ENCODE measurements at regions not wholly inside any gene's neighbourhood (a gene's known extent, or its start where the extent isn't known, plus 50 kb on each side); places are given as distances from the start of the nearest gene placed in this dataset.

- no peaks in the 10 kb centered on the region for H3K9me3 ChIP-seq (ENCODE audit: control insufficient read depth, low read length)
- H3K9ac ChIP-seq (ENCODE audit: extremely low read depth, low read length, poor library complexity, severe bottlenecking): no peak overlapping the region
- H3K9me3 Mint-ChIP-seq: no peaks in the 10 kb centered on the region
- no peaks in the 10 kb centered on the region for H3K27me3 Mint-ChIP-seq (ENCODE audit: insufficient read depth)
- TF ChIP-seq CTCF (conservative IDR thresholded peaks at IDR 0.05): no peak
- H3K27ac ChIP-seq (ENCODE audit: low read depth, low read length): no peak overlapping the region
- H3K27me3 ChIP-seq (ENCODE audit: control insufficient read depth, insufficient read depth, low read length, poor library complexity, severe bottlenecking): no peaks in the 10 kb centered on the region
- no peaks in the 10 kb centered on the region for H3K4me1 ChIP-seq (ENCODE audit: control insufficient read depth, insufficient read depth, low read length)
- WGBS, 2 experiments (ENCODE audit: insufficient coverage in 1 of 2, insufficient read length in 1 of 2): 100% methylated on average over 1 of the region's 1 CpG; no CpG with 5 or more reads in 1 of the 2 experiments
- H3K4me3 ChIP-seq (ENCODE audit: low read length): no peak overlapping the region
- H3K27ac Mint-ChIP-seq: no peak overlapping the region
- no peaks in the 10 kb centered on the region for H3K36me3 ChIP-seq (ENCODE audit: control insufficient read depth, insufficient read depth, low read length)
- no peaks in the 10 kb centered on the region for H3K4me1 Mint-ChIP-seq
- no peak for DNase-seq
- no peaks in the 10 kb centered on the region for H3K36me3 Mint-ChIP-seq (ENCODE audit: low read depth)
- H3K4me3 Mint-ChIP-seq: no peak overlapping the region
Observed at GRCh38 chr18:66754335-66754734, 150.4 kb upstream of the CDH19 start.

GRCh38 chr18:66752733-66753132 lies 148.8 kb upstream of the CDH19 start:
- H3K27me3 Mint-ChIP-seq (ENCODE audit: insufficient read depth): no peaks in the 10 kb centered on the region
- no peaks in the 10 kb centered on the region for H3K27me3 ChIP-seq (ENCODE audit: control insufficient read depth, insufficient read depth, low read length, poor library complexity, severe bottlenecking)
- no peaks in the 10 kb centered on the region for H3K36me3 ChIP-seq (ENCODE audit: control insufficient read depth, insufficient read depth, low read length)
- no peaks in the 10 kb centered on the region for H3K36me3 Mint-ChIP-seq (ENCODE audit: low read depth)
- no peak for TF ChIP-seq CTCF (conservative IDR thresholded peaks at IDR 0.05)
- H3K9me3 Mint-ChIP-seq: no peaks in the 10 kb centered on the region
- no peak overlapping the region for H3K27ac Mint-ChIP-seq
- H3K9me3 ChIP-seq (ENCODE audit: control insufficient read depth, low read length): no peaks in the 10 kb centered on the region
- no peak for DNase-seq
- WGBS, 2 experiments (ENCODE audit: insufficient coverage in 1 of 2, insufficient read length in 1 of 2): 89 to 100% methylated on average over 2 to 3 of the region's 3 CpGs
- no peaks in the 10 kb centered on the region for H3K4me1 ChIP-seq (ENCODE audit: control insufficient read depth, insufficient read depth, low read length)
- H3K9ac ChIP-seq (ENCODE audit: extremely low read depth, low read length, poor library complexity, severe bottlenecking): no peak overlapping the region
- H3K4me3 Mint-ChIP-seq: no peak overlapping the region
- no peak overlapping the region for H3K4me3 ChIP-seq (ENCODE audit: low read length)
- H3K4me1 Mint-ChIP-seq: no peaks in the 10 kb centered on the region
- no peak overlapping the region for H3K27ac ChIP-seq (ENCODE audit: low read depth, low read length)

GRCh38 chr18:66749481-66750035 lies 145.7 kb upstream of the CDH19 start:
- H3K36me3 Mint-ChIP-seq (ENCODE audit: low read depth): no peaks in the 10 kb centered on the region
- no peaks in the 10 kb centered on the region for H3K4me1 Mint-ChIP-seq
- no peaks in the 10 kb centered on the region for H3K27me3 ChIP-seq (ENCODE audit: control insufficient read depth, insufficient read depth, low read length, poor library complexity, severe bottlenecking)
- H3K27ac ChIP-seq (ENCODE audit: low read depth, low read length): no peak overlapping the region
- no peak overlapping the region for H3K4me3 Mint-ChIP-seq
- no peak overlapping the region for H3K4me3 ChIP-seq (ENCODE audit: low read length)
- H3K9ac ChIP-seq (ENCODE audit: extremely low read depth, low read length, poor library complexity, severe bottlenecking): no peak overlapping the region
- no peaks in the 10 kb centered on the region for H3K4me1 ChIP-seq (ENCODE audit: control insufficient read depth, insufficient read depth, low read length)
- no peak overlapping the region for H3K27ac Mint-ChIP-seq
- H3K36me3 ChIP-seq (ENCODE audit: control insufficient read depth, insufficient read depth, low read length): no peaks in the 10 kb centered on the region
- DNase-seq: no peak
- no peaks in the 10 kb centered on the region for H3K9me3 ChIP-seq (ENCODE audit: control insufficient read depth, low read length)
- TF ChIP-seq CTCF (conservative IDR thresholded peaks at IDR 0.05): no peak
- no peaks in the 10 kb centered on the region for H3K9me3 Mint-ChIP-seq
- no peaks in the 10 kb centered on the region for H3K27me3 Mint-ChIP-seq (ENCODE audit: insufficient read depth)

All from endodermal cell (in vitro differentiated cells).